Heart right ventricle (tissue), 16 donors: ENCODE measurements at regions not wholly inside any gene's neighbourhood (a gene's known extent, or its start where the extent isn't known, plus 50 kb on each side); places are given as distances from the start of the nearest gene placed in this dataset.

Experiments used
- ATAC-seq, 8 donors: fragments of 200-7000 bp; cut with Tn5 transposase; one replicate each; pipeline ENCODE4 v1.9.1; 2020; ENCODE audit warnings: mild to moderate bottlenecking in 8 of 8, moderate library complexity in 8 of 8, moderate number of reproducible peaks in 1 of 8
- DNase-seq, 2 donors: peaks; one replicate each; pipeline ENCODE4 v3.0.0-alpha.2; 2020
- H3K27ac ChIP-seq, 10 donors: fragments of 200-600 bp; sonication (generic) in 2 of 10; one replicate each; pipeline versions ENCODE4 v1.5.0 to v1.8.0; 2020 to 2022; ENCODE audit warnings: mild to moderate bottlenecking in 3 of 10
- H3K27me3 ChIP-seq, 7 donors: fragments of 200-600 bp; one replicate each; pipeline ENCODE4 v1.8.0; 2021 to 2022; ENCODE audit warnings: mild to moderate bottlenecking in 2 of 7
- H3K36me3 ChIP-seq, 9 donors: fragments of 200-600 bp; sonication (generic) in 1 of 9; one replicate each; pipeline versions ENCODE4 v1.5.0 to v1.8.0; 2020 to 2022; ENCODE audit warnings: mild to moderate bottlenecking in 2 of 9
- H3K4me1 ChIP-seq, 9 donors: fragments of 200-600 bp; sonication (generic) in 1 of 9; one replicate each; pipeline versions ENCODE4 v1.5.0 to v1.8.0; 2020 to 2022; ENCODE audit warnings: mild to moderate bottlenecking in 4 of 9
- H3K4me3 ChIP-seq, 10 donors: fragments of 200-600 bp; sonication (generic) in 2 of 10; one replicate each; pipeline versions ENCODE4 v1.5.0 to v1.8.0; 2020 to 2022; ENCODE audit warnings: mild to moderate bottlenecking in 7 of 10, moderate library complexity in 2 of 10
- H3K9me3 ChIP-seq, 11 donors: fragments of 200-600 bp in 10 of 11; sonication (generic) in 2 of 11; one replicate each; pipeline versions ENCODE4 v1.5.0 to v1.8.0; 2013 to 2022; ENCODE audit warnings: mild to moderate bottlenecking in 2 of 11, control low read depth in 1 of 11, moderate library complexity in 1 of 11
- WGBS, 2 donors: extraction: QIAGEN DNeasy Blood & Tissue Kit; methylation state at CpG; one replicate each; pipeline ENCODE4 v1.1.7; 2013; ENCODE audit warnings: inconsistent platforms in 1 of 2; 5-methylcytosine and 5-hydroxymethylcytosine counted together
- intact Hi-C, 10 donors: fragments of 100-400 bp; cut with DNase I; formaldehyde crosslinking; loops; one replicate each; pipeline versions ENCODE4 v1.11.1 to v1.14.2; 2022
- TF ChIP-seq, protein P1 (sequence below), 9 donors: fragments of 200-600 bp; sonication (generic) in 2 of 9; IDR thresholded peaks; one replicate each; pipeline versions ENCODE4 v1.5.0 to v1.8.0; 2021 to 2022; ENCODE audit warnings: antibody characterized with exemption in 9 of 9, mild to moderate bottlenecking in 5 of 9, moderate library complexity in 1 of 9
- donor health status: Arrhythmogenic right ventricular cardiomyopathy.
- donor health status: ischemic (EF 13 %, LVEDD 7.1; RV severe dilation, severe dysfunction).
- donor health status: healthy with polysubstance abuse.
- donor health status: DM: no; HTN: yes; CAD: no.
- donor health status: DM: no; HTN: no; CAD: no.
- donor health status: ischemic (EF 25% LVEDD 6.9; RV normal size, moderate dysfunction).
- donor health status: ischemic (EF 25% LVEDD 5.7; RV mildly dilated, moderate dysfunction).
- donor health status: healthy.
- donor health status: DM: yes; HTN: yes; CAD: no.
- donor health status: Ischemic cardiomyopathy.
- donor health status: ischemic (EF 35%, LVEDD 5.7; RV mildly dilated, moderate dysfunction).
- donor health status: nonischemic (EF 11% LVEDD 7.7; RV severe dilation, severe dysfunction).
- donor health status: DM: yes; HTN: yes; CAD: no.
- donor health status: PGD.
- donor health status: ischemic (EF 29% LVEDD 5.4; RV normal size, mild dysfunction).
- donor health status: nonischemic (EF 23%, LVEDD 6.1; RV moderate dilation, normal function).

DNA sequence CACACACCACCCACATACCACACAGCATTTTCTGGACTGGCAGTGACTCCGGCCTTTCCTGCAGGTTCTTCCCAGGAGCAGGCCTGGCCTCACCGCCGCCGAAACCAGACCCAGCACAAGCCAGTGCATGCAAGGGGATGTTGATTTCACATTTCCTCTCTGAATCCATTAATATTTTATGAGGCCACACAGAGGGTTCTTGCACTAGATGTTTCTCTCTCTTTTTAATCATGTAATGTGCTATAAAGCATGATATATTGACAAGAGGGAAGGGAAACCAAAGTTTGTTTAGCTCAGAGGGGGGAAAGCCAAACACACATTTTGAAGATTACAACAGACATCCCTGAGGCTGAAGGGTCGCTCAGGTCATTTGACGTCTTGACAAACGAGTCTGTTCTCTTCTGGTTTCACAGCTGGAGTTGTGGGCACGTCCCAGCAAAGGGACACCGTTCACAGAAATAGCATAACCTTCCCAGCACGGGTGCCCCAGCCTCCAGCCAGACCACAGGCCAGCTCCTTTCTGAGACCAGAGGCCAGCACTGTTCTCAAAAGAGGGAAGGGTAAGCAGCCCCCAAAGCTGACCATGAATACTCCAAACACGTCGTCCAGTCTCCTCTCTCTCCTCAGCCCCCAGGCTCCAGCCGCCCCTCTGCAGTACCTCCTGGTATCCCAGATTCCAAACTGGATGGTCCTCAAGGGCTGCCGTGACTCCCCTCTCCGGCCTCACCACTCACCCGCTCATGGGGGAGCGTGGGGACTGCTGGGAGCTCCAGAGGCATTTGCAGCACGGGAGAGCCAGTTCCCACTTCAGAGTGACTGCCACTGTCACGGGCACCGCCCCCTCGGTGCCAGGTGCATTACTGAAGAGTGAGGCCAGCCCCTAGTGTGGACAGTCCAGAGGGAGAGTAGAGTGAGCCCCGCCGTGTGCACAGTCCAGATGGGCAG lies 340.3 kb upstream of the SALL3 start:
- no peak overlapping the region for H3K4me3 ChIP-seq
- TF ChIP-seq, protein P1, sequence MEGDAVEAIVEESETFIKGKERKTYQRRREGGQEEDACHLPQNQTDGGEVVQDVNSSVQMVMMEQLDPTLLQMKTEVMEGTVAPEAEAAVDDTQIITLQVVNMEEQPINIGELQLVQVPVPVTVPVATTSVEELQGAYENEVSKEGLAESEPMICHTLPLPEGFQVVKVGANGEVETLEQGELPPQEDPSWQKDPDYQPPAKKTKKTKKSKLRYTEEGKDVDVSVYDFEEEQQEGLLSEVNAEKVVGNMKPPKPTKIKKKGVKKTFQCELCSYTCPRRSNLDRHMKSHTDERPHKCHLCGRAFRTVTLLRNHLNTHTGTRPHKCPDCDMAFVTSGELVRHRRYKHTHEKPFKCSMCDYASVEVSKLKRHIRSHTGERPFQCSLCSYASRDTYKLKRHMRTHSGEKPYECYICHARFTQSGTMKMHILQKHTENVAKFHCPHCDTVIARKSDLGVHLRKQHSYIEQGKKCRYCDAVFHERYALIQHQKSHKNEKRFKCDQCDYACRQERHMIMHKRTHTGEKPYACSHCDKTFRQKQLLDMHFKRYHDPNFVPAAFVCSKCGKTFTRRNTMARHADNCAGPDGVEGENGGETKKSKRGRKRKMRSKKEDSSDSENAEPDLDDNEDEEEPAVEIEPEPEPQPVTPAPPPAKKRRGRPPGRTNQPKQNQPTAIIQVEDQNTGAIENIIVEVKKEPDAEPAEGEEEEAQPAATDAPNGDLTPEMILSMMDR (IDR thresholded peaks at IDR 0.05), result no peak
- intact Hi-C loops, result no loop called here
- peaks cover 0 to 29% (median 0%) of the 10 kb centered on the region in 9 donors for H3K4me1 ChIP-seq
- peaks cover 0 to 37% (median 7%) of the 10 kb centered on the region in 7 donors for H3K27me3 ChIP-seq
- H3K36me3 ChIP-seq, result no peaks in the 10 kb centered on the region
- no peaks in the 10 kb centered on the region for H3K9me3 ChIP-seq
- DNase-seq (no peak), ATAC-seq (no peak)
- no peak overlapping the region for H3K27ac ChIP-seq
- WGBS, 2 donors, result 65 to 66% methylated on average over 23 of the region's 23 CpGs

DNA sequence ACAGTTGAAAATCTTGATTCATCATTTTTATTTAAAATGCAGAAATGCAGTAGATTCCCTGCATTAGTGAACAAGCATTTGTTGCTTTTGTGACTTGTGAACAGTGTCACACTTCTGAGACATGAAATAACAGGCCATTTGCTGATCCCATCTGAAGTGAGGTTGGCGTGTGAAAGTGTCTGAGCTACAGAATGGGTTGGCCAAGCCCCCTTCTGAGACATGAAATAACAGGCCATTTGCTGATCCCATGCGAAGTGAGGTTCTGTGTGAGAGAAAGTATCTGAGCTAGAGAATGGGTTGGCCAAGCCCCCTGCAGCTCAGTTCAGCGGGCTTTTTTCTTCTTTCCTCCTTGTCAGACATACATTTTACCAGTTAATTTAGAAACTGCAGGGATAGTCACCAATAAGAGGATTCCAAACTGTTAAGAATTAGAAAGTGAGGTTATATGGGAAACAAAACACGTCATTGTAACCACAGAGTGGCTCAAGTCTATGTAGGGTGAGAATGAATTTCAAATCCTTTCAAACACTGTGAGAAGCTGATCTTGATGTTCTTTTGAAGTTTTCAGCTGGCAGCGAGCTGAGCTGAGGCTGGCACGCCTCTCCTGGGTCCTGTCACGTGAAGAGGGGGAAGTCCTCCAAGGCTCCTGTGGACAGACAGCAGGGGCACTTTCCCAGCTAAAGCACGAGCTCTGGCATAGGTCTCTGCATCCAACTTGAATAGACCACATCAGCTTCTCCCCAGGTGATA lies 339.2 kb upstream of the SALL3 start:
- TF ChIP-seq, protein P1 (IDR thresholded peaks at IDR 0.05), result no peak
- WGBS, 2 donors, result 40 to 42% methylated on average over 8 of the region's 8 CpGs

GRCh38 chr18:78641689-78642231 lies 337.9 kb upstream of the SALL3 start:
- intact Hi-C loops, result loop anchor here in 1 of 10 donors (10.0 kb wide), 1 partner anchor 57 kb away; no protein-coding TSS in a partner anchor
- Histone ChIP-seq H3K36me3 (no peaks in the 10 kb centered on the region), H3K27ac (no peak overlapping the region), H3K4me1 (peaks cover 0 to 29% (median 0%) of the 10 kb centered on the region in 9 donors), H3K27me3 (peaks cover 0 to 42% (median 7%) of the 10 kb centered on the region in 7 donors), H3K9me3 (no peaks in the 10 kb centered on the region), H3K4me3 (no peak overlapping the region)
- WGBS, 2 donors, result 45 to 48% methylated on average over 3 of the region's 3 CpGs
- DNase-seq (no peak), ATAC-seq (no peak)
- TF ChIP-seq, protein P1 (IDR thresholded peaks at IDR 0.05), result no peak

More for the DNA sequence above, 339.2 kb upstream of the SALL3 start:
- ATAC-seq (no peak), DNase-seq (no peak)
- H3K27me3 ChIP-seq, result peaks cover 0 to 42% (median 7%) of the 10 kb centered on the region in 7 donors
- no peaks in the 10 kb centered on the region for H3K9me3 ChIP-seq
- intact Hi-C loops, result loop anchor here in 1 of 10 donors (10.0 kb wide), 1 partner anchor 56 kb away; no protein-coding TSS in a partner anchor
- peaks cover 0 to 29% (median 0%) of the 10 kb centered on the region in 9 donors for H3K4me1 ChIP-seq
- H3K4me3 ChIP-seq, result no peak overlapping the region
- no peak overlapping the region for H3K27ac ChIP-seq
- H3K36me3 ChIP-seq, result no peaks in the 10 kb centered on the region
